ENCODE measurements at regions not wholly inside any gene's neighbourhood (a gene's known extent, or its start where the extent isn't known, plus 50 kb on each side); places are given as distances from the start of the nearest gene placed in this dataset.
A peak's percentile ranks its signal among the peaks of the same experiment; 100 is the strongest.

DNA sequence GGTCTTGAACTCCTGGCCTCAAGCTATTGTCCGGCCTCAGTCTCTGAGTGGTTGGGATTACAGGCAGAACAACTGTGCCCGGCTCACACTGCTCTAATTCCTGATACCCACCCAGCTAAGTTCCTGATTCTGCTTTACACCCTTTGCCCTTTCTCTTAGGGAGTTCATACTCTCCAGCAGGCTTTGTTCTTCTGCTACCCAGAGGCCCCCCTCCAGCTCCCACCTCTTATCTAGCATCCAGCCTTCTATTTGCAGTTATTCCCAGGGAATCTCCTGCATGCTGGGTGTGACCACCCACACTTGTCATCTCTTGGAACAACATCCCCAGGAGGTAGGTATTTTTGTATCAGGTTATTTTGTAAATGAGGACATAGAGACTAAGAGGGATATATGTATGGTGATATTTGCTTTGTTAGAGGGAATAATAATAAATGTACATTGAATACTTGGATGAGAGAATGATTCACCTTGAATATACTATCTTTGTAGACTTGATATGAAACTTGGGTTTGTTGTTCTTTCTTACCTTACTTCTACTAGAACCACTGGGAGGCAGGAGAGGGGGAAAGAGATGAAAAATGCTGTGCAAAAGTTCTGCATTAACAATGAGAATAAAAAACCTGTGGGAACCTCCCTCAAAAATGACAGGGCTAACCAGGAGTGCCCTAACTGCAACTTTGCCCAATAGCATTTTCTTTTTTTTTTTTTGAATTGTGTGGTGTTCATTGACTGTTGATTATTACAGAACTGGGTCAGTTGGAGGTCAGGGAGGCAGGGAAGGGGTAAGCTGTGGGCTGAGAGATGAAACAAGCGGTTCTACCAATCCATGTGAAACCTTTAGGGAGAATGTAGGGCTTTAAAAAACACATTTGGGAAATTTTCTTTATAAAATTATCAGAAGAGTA is 157.4 kb downstream of the SPRY1 start:
- WGBS, 3 donors, result 49 to 74% (median 60%) methylated on average over 3 of the region's 3 CpGs
- peak overlapping the region; percentile 42 to 91 (median 71) for H3K27ac ChIP-seq (ENCODE audit: low read depth in 1 of 3, low read length in 2 of 3)
- peak; percentile 27 to 57 for DNase-seq
- H3K4me3 ChIP-seq (ENCODE audit: low read depth in 1 of 3, low read length in 3 of 3), result no peak overlapping the region
- H3K4me1 ChIP-seq (ENCODE audit: control insufficient read depth in 3 of 3, insufficient read depth in 2 of 3, low read depth in 1 of 3, low read length in 2 of 3), result peaks cover 10 to 57% (median 17%) of the 10 kb centered on the region in 3 donors
- no peaks in the 10 kb centered on the region for H3K36me3 ChIP-seq (ENCODE audit: control insufficient read depth in 3 of 3, insufficient read depth in 2 of 3, low read depth in 1 of 3, low read length in 3 of 3)
- H3K27me3 ChIP-seq (ENCODE audit: control insufficient read depth in 3 of 3, insufficient read depth in 3 of 3, low read length in 3 of 3), result no peaks in the 10 kb centered on the region
- peaks cover 0 to 4% of the 10 kb centered on the region in 2 donors for H3K9me3 ChIP-seq (ENCODE audit: control insufficient read depth in 2 of 2, insufficient read depth in 1 of 2, low read depth in 1 of 2, low read length in 1 of 2)
- FAIRE-seq, result no peak

DNA sequence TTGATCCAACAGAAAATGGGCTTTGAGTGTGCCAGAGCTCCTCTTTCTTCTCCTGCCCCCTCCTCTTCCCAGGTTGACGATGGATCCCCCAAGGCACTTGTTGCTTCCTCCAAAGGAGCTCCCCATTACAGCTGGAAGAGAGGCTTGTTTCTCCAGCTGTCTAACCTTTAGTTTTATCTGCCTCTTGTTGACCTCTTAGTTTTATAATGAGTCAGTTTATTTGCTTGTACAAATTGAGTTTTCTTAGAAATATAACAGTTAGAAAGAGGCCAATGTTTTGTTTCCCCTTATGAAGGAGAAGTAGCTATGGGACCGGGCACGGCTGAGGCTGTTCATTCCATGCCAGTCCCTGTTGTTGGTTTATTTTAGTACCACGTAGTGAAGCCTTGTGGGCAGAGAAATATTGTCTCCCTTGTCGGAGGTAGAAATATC is 158.2 kb downstream of the SPRY1 start:
- WGBS, 3 donors, result 12 to 32% (median 18%) methylated on average over 5 of the region's 5 CpGs
- H3K27me3 ChIP-seq (ENCODE audit: control insufficient read depth in 3 of 3, insufficient read depth in 3 of 3, low read length in 3 of 3), result no peaks in the 10 kb centered on the region
- H3K9me3 ChIP-seq (ENCODE audit: control insufficient read depth in 2 of 2, insufficient read depth in 1 of 2, low read depth in 1 of 2, low read length in 1 of 2), result peaks cover 0 to 2% of the 10 kb centered on the region in 2 donors
- H3K36me3 ChIP-seq (ENCODE audit: control insufficient read depth in 3 of 3, insufficient read depth in 2 of 3, low read depth in 1 of 3, low read length in 3 of 3), result no peaks in the 10 kb centered on the region
- H3K27ac ChIP-seq (ENCODE audit: low read depth in 1 of 3, low read length in 2 of 3), result peak overlapping the region; percentile 71 to 91 (median 88)
- FAIRE-seq, result no peak
- peak in 1 of 2 donors; percentile 15 for DNase-seq
- no peak overlapping the region for H3K4me3 ChIP-seq (ENCODE audit: low read depth in 1 of 3, low read length in 3 of 3)
- peaks cover 10 to 63% (median 17%) of the 10 kb centered on the region in 3 donors for H3K4me1 ChIP-seq (ENCODE audit: control insufficient read depth in 3 of 3, insufficient read depth in 2 of 3, low read depth in 1 of 3, low read length in 2 of 3)

DNA sequence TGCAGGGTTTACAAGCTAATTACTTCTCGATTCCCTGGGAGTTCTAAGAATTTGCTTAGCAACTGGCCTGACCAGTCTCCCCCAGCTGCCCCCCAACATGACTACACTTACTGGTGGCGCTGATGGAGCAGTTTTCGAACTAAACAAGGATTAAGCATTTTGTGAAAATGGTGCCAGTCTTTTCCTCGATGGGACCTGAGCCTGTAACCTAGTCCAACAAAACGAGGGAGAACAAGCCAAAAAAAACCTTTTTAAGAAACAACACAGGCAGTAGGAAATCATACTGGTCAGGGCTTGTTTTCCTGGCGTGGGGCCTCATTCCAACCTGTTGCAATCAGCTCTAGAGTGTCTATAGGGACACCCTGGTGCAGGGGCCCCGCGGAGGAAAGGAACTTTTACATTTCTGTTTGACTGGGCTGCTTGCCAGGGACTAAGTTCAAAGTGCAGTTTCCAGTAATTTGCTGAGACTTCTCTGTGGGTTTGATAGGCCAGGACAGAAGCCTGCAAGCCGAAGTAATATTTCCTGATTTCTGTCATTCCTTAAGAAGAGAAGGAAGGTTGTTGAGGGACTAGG is 158.7 kb downstream of the SPRY1 start:
- WGBS, 3 donors, result 8 to 16% (median 14%) methylated on average over 9 of the region's 9 CpGs
- peak overlapping the region; percentile 76 to 91 (median 88) for H3K27ac ChIP-seq (ENCODE audit: low read depth in 1 of 3, low read length in 2 of 3)
- no peaks in the 10 kb centered on the region for H3K9me3 ChIP-seq (ENCODE audit: control insufficient read depth in 2 of 2, insufficient read depth in 1 of 2, low read depth in 1 of 2, low read length in 1 of 2)
- FAIRE-seq (peak; percentile 72), DNase-seq (peak; percentile 98 to 99)
- H3K4me1 ChIP-seq (ENCODE audit: control insufficient read depth in 3 of 3, insufficient read depth in 2 of 3, low read depth in 1 of 3, low read length in 2 of 3), result peaks cover 10 to 68% (median 17%) of the 10 kb centered on the region in 3 donors
- H3K36me3 ChIP-seq (ENCODE audit: control insufficient read depth in 3 of 3, insufficient read depth in 2 of 3, low read depth in 1 of 3, low read length in 3 of 3), result no peaks in the 10 kb centered on the region
- H3K4me3 ChIP-seq (ENCODE audit: low read depth in 1 of 3, low read length in 3 of 3), result no peak overlapping the region
- no peaks in the 10 kb centered on the region for H3K27me3 ChIP-seq (ENCODE audit: control insufficient read depth in 3 of 3, insufficient read depth in 3 of 3, low read length in 3 of 3)

DNA sequence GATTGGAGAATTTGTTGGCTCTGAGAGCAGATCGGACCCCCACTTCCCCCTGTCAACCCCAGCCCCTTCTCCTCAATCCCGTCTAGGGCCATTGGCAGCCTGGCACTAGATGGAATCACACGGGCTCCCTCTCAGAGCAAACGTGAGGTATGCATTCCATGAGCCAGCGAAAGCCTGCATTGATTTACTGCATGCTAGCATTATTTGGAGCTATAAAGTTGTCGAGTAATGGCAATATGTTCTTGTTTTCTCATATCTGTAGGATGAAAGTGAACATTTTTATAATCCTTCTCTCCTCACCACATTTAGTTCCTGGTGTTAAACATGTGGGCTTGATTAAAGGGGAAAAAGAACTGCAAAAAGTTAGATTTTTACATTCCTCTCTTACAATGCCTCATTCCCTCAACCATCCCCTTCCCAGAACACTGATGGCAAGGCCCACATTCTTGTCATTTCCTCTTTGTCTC is 159.2 kb downstream of the SPRY1 start:
- Histone ChIP-seq H3K36me3 (ENCODE audit: control insufficient read depth in 3 of 3, insufficient read depth in 2 of 3, low read depth in 1 of 3, low read length in 3 of 3) (no peaks in the 10 kb centered on the region), H3K4me1 (ENCODE audit: control insufficient read depth in 3 of 3, insufficient read depth in 2 of 3, low read depth in 1 of 3, low read length in 2 of 3) (peaks cover 10 to 68% (median 17%) of the 10 kb centered on the region in 3 donors), H3K27me3 (ENCODE audit: control insufficient read depth in 3 of 3, insufficient read depth in 3 of 3, low read length in 3 of 3) (no peaks in the 10 kb centered on the region), H3K9me3 (ENCODE audit: control insufficient read depth in 2 of 2, insufficient read depth in 1 of 2, low read depth in 1 of 2, low read length in 1 of 2) (no peaks in the 10 kb centered on the region), H3K27ac (ENCODE audit: low read depth in 1 of 3, low read length in 2 of 3) (peak overlapping the region; percentile 76 to 91 (median 88)), H3K4me3 (ENCODE audit: low read depth in 1 of 3, low read length in 3 of 3) (no peak overlapping the region)
- WGBS, 3 donors, result 11 to 52% (median 27%) methylated on average over 6 of the region's 6 CpGs
- FAIRE-seq (no peak), DNase-seq (no peak)

DNA sequence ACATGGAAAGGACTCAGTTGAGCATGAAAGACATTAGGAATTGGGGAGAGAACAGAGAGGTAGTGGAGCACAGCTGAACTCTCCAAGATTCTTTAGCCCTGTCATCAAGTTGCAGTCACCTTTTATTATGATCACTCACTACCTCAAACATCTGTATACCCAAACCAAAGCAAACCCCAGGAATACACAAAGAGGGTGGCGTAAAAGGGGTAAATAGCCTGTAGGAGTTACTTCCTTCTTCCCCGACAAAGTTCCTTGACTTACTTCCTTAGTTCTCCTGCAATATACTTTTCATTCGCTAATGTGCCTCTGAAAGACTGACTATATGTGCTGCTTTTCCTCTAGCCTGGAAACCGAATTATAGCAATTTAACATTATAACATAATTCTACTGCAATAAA is 159.9 kb downstream of the SPRY1 start:
- DNase-seq (peak; percentile 24 to 25), FAIRE-seq (no peak)
- Histone ChIP-seq H3K4me3 (ENCODE audit: low read depth in 1 of 3, low read length in 3 of 3) (no peak overlapping the region), H3K27ac (ENCODE audit: low read depth in 1 of 3, low read length in 2 of 3) (peak overlapping the region; percentile 76 to 91 (median 88)), H3K4me1 (ENCODE audit: control insufficient read depth in 3 of 3, insufficient read depth in 2 of 3, low read depth in 1 of 3, low read length in 2 of 3) (peaks cover 10 to 68% (median 17%) of the 10 kb centered on the region in 3 donors), H3K36me3 (ENCODE audit: control insufficient read depth in 3 of 3, insufficient read depth in 2 of 3, low read depth in 1 of 3, low read length in 3 of 3) (no peaks in the 10 kb centered on the region), H3K9me3 (ENCODE audit: control insufficient read depth in 2 of 2, insufficient read depth in 1 of 2, low read depth in 1 of 2, low read length in 1 of 2) (no peaks in the 10 kb centered on the region), H3K27me3 (ENCODE audit: control insufficient read depth in 3 of 3, insufficient read depth in 3 of 3, low read length in 3 of 3) (no peaks in the 10 kb centered on the region)
- WGBS, 3 donors, result 20 to 61% (median 49%) methylated on average over 4 of the region's 4 CpGs

DNA sequence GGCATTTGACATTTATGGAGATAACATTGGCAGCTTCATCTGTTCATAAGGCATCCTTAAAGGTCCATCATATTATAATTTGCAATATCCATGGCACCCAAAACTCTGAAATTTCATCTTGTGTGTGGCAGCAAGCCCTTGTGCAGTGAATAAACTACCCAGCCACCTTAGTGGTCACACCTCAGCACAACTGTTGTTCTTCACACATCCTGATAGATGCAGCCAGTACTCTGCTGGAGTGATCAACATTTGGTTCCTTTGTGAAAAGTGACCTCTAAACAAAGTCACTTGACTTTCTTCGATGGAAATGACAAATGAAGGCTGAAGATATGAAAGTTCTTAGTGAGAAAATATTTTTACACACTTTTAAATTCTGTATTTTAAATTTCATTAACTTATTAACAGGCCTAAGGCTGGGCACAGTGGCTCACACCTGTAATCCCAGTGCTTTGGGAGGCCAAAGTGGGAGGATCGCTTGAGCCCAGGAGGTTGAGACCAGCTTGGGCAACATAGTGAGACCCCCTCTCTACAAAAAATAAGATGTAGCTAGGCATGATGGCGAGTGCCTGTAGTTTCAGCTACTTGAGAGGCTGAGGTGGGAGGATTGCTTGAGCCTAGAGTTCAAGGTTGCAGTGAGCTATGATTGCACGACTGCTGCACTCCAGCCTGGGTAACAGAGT is 161.4 kb downstream of the SPRY1 start:
- no peaks in the 10 kb centered on the region for H3K9me3 ChIP-seq (ENCODE audit: control insufficient read depth in 2 of 2, insufficient read depth in 1 of 2, low read depth in 1 of 2, low read length in 1 of 2)
- 65 to 94% (median 68%) methylated on average over 4 of the region's 4 CpGs for WGBS, 3 donors
- FAIRE-seq, result no peak
- H3K4me1 ChIP-seq (ENCODE audit: control insufficient read depth in 3 of 3, insufficient read depth in 2 of 3, low read depth in 1 of 3, low read length in 2 of 3), result peaks cover 10 to 62% (median 17%) of the 10 kb centered on the region in 3 donors
- H3K36me3 ChIP-seq (ENCODE audit: control insufficient read depth in 3 of 3, insufficient read depth in 2 of 3, low read depth in 1 of 3, low read length in 3 of 3), result no peaks in the 10 kb centered on the region
- no peak overlapping the region for H3K4me3 ChIP-seq (ENCODE audit: low read depth in 1 of 3, low read length in 3 of 3)
- no peak overlapping the region for H3K27ac ChIP-seq (ENCODE audit: low read depth in 1 of 3, low read length in 2 of 3)
- no peaks in the 10 kb centered on the region for H3K27me3 ChIP-seq (ENCODE audit: control insufficient read depth in 3 of 3, insufficient read depth in 3 of 3, low read length in 3 of 3)
- DNase-seq, result no peak

DNA sequence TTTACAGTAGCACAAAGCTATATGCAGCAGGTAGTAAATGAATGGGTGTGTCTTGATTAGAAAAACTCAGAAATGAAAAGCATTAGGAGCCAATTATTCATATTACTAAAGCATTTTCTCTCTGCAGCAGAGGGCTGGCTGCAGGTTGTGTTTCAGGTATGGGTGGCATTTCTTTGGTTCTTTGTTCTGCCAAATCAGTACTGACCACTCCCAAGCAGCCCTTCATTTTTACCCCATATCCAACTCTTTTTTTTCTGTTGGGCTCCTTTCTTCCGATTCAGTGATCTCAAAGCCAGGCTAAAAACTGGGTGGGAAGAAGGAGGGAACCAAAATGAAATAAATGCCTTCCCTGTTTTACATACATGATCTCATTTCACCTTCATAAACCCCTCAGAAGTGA is 162.3 kb downstream of the SPRY1 start:
- no peak for FAIRE-seq

More for the DNA sequence above, 162.3 kb downstream of the SPRY1 start:
- 75 to 83% (median 81%) methylated on average over 1 of the region's 1 CpG for WGBS, 3 donors
- Histone ChIP-seq H3K4me3 (ENCODE audit: low read depth in 1 of 3, low read length in 3 of 3) (no peak overlapping the region), H3K9me3 (ENCODE audit: control insufficient read depth in 2 of 2, insufficient read depth in 1 of 2, low read depth in 1 of 2, low read length in 1 of 2) (no peaks in the 10 kb centered on the region), H3K27ac (ENCODE audit: low read depth in 1 of 3, low read length in 2 of 3) (no peak overlapping the region), H3K36me3 (ENCODE audit: control insufficient read depth in 3 of 3, insufficient read depth in 2 of 3, low read depth in 1 of 3, low read length in 3 of 3) (no peaks in the 10 kb centered on the region), H3K27me3 (ENCODE audit: control insufficient read depth in 3 of 3, insufficient read depth in 3 of 3, low read length in 3 of 3) (no peaks in the 10 kb centered on the region), H3K4me1 (ENCODE audit: control insufficient read depth in 3 of 3, insufficient read depth in 2 of 3, low read depth in 1 of 3, low read length in 2 of 3) (peaks cover 4 to 54% (median 11%) of the 10 kb centered on the region in 3 donors)
- DNase-seq, result no peak

Measured in small intestine (tissue), 7 donors.